Keratinocyte (primary cell): ENCODE measurements at regions not wholly inside any gene's neighbourhood (a gene's known extent, or its start where the extent isn't known, plus 50 kb on each side); places are given as distances from the start of the nearest gene placed in this dataset.
A peak's percentile ranks its signal among the peaks of the same experiment; 100 is the strongest.

Experiments
- DNase-seq: peaks from one replicate; pipeline ENCODE4 v3.0.0-alpha.2; 2011; ENCODE audit warnings: low read depth, missing footprints, low spot score
- FAIRE-seq: peaks from 2 replicates; lab custom pipeline; 2011; peaks lifted over from hg19 to GRCh38; lab: Jason Lieb, UNC
- H2AFZ ChIP-seq: 2 replicates; pipeline ENCODE4 v1.6.0; 2012; ENCODE audit warnings: low read length, control low read depth, inconsistent platforms; ENCODE audit not compliant: control insufficient read depth
- H3K27ac ChIP-seq: 2 replicates; pipeline ENCODE4 v1.5.1; 2011; ENCODE audit warnings: low read length; ENCODE audit not compliant: control insufficient read depth, insufficient read depth
- H3K27me3 ChIP-seq: 3 replicates; pipeline ENCODE4 v1.6.0; 2011; ENCODE audit warnings: low read length; ENCODE audit not compliant: control insufficient read depth, insufficient read depth; ENCODE audit errors: extremely low read depth
- H3K36me3 ChIP-seq, 2 experiments: 2 replicates in 1 of 2; 3 replicates in 1 of 2; pipeline ENCODE4 v1.5.1; 2011; ENCODE audit warnings: low read length in 2 of 2, mild to moderate bottlenecking in 1 of 2; ENCODE audit not compliant: control insufficient read depth in 2 of 2, insufficient read depth in 2 of 2; ENCODE audit errors: extremely low read depth in 1 of 2
- H3K4me1 ChIP-seq: 3 replicates; pipeline ENCODE4 v1.5.1; 2011; ENCODE audit warnings: low read length; ENCODE audit not compliant: control insufficient read depth, insufficient read depth; ENCODE audit errors: extremely low read depth
- H3K4me2 ChIP-seq: 3 replicates; pipeline ENCODE4 v1.6.0; 2011; ENCODE audit warnings: low read depth, low read length; ENCODE audit not compliant: control insufficient read depth, insufficient read depth; ENCODE audit errors: extremely low read depth
- H3K4me3 ChIP-seq, 3 experiments: fragments of 200-600 bp in 1 of 3; sonication (generic) in 1 of 3; 2 replicates in 2 of 3; 3 replicates in 1 of 3; pipeline ENCODE4 v1.5.1; 2011 to 2016; ENCODE audit warnings: low read length in 3 of 3, mild to moderate bottlenecking in 3 of 3, control low read depth in 2 of 3, inconsistent platforms in 1 of 3, low read depth in 1 of 3, mixed read lengths in 1 of 3, mixed run types in 1 of 3, moderate library complexity in 1 of 3; ENCODE audit not compliant: control insufficient read depth in 2 of 3, insufficient read depth in 2 of 3; ENCODE audit errors: extremely low read depth in 1 of 3
- H3K79me2 ChIP-seq: 2 replicates; pipeline ENCODE4 v1.6.0; 2012; ENCODE audit warnings: low read length; ENCODE audit not compliant: control insufficient read depth, insufficient read depth
- H3K9ac ChIP-seq: 3 replicates; pipeline ENCODE4 v1.6.0; 2011; ENCODE audit warnings: low read length; ENCODE audit not compliant: control insufficient read depth, insufficient read depth; ENCODE audit errors: extremely low read depth
- H3K9me1 ChIP-seq: 3 replicates; pipeline ENCODE4 v1.6.0; 2011; ENCODE audit warnings: low read length; ENCODE audit not compliant: control insufficient read depth, insufficient read depth; ENCODE audit errors: extremely low read depth
- H3K9me3 ChIP-seq: 2 replicates; pipeline ENCODE4 v1.5.1; 2012; ENCODE audit warnings: low read depth, low read length; ENCODE audit not compliant: control insufficient read depth
- H4K20me1 ChIP-seq: 3 replicates; pipeline ENCODE4 v1.6.0; 2011; ENCODE audit warnings: low read length; ENCODE audit not compliant: control insufficient read depth, insufficient read depth; ENCODE audit errors: extremely low read depth
- CTCF ChIP-seq, 3 experiments: IDR thresholded peaks in 1 of 3; conservative IDR thresholded peaks in 1 of 3; optimal IDR thresholded peaks in 1 of 3; 2 replicates in 2 of 3; 3 replicates in 1 of 3; pipeline versions ENCODE3 to v1.5.1; 2011; ENCODE audit warnings: low read length in 3 of 3, mild to moderate bottlenecking in 3 of 3, moderate library complexity in 2 of 3, control low read depth in 1 of 3, inconsistent platforms in 1 of 3; ENCODE audit not compliant: insufficient read depth in 2 of 3; ENCODE audit errors: extremely low read depth in 1 of 3
- EZH2 ChIP-seq: IDR thresholded peaks from one replicate; pipeline ENCODE4 v1.6.1; 2012; ENCODE audit warnings: inconsistent platforms, mild to moderate bottlenecking, low read length, moderate library complexity
- dilution Hi-C: fragments of 300-500 bp; cut with MboI; formaldehyde crosslinking; loops from one replicate; pipeline ENCODE4 v1.7.0; 2020; ENCODE audit warnings: low sequenced_read_pairs; ENCODE audit not compliant: extremely low pct_ligation_motif_present

GRCh38 chrX:69033936-69034335 is 131.3 kb downstream of the PJA1 start:
- H3K79me2 ChIP-seq: no peaks in the 10 kb centered on the region
- no peaks in the 10 kb centered on the region for H3K27me3 ChIP-seq
- H3K4me1 ChIP-seq: peaks cover 33% of the 10 kb centered on the region
- DNase-seq: no peak
- dilution Hi-C loops: no loop called here
- no peak overlapping the region for H2AFZ ChIP-seq
- H3K9ac ChIP-seq: no peak overlapping the region
- H3K27ac ChIP-seq: no peak overlapping the region
- no peaks in the 10 kb centered on the region for H3K36me3 ChIP-seq
- no peaks in the 10 kb centered on the region for H3K9me3 ChIP-seq
- FAIRE-seq: no peak
- H3K4me2 ChIP-seq: no peak overlapping the region
- no peaks in the 10 kb centered on the region for H3K9me1 ChIP-seq
- no peaks in the 10 kb centered on the region for H4K20me1 ChIP-seq
- H3K4me3 ChIP-seq: no peak overlapping the region
- TF ChIP-seq EZH2 (no peak), CTCF (optimal IDR thresholded peaks at IDR 0.05 in 1 of 3, IDR thresholded peaks at IDR 0.05 in 1 of 3, conservative IDR thresholded peaks at IDR 0.05 in 1 of 3; ENCODE audit: extremely low read depth in 1 of 3, insufficient read depth in 2 of 3, low read length in 3 of 3) (no peak)

GRCh38 chrX:69032601-69033000 is 132.7 kb downstream of the PJA1 start:
- dilution Hi-C loops: no loop called here
- H3K4me2 ChIP-seq: peak overlapping the region; percentile 38

More at GRCh38 chrX:69032601-69033000, 132.7 kb downstream of the PJA1 start:
- no peak overlapping the region for H2AFZ ChIP-seq
- TF ChIP-seq CTCF (optimal IDR thresholded peaks at IDR 0.05 in 1 of 3, IDR thresholded peaks at IDR 0.05 in 1 of 3, conservative IDR thresholded peaks at IDR 0.05 in 1 of 3; ENCODE audit: extremely low read depth in 1 of 3, insufficient read depth in 2 of 3, low read length in 3 of 3): peak; percentile 27 to 37 (median 35)
- TF ChIP-seq EZH2: no peak
- peak overlapping the region in 1 of 3 experiments; percentile 15 for H3K4me3 ChIP-seq
- H3K9ac ChIP-seq: peak overlapping the region; percentile 67
- H3K27me3 ChIP-seq: no peaks in the 10 kb centered on the region
- DNase-seq: peak; percentile 83
- H3K9me1 ChIP-seq: no peaks in the 10 kb centered on the region
- H3K79me2 ChIP-seq: no peaks in the 10 kb centered on the region
- H3K9me3 ChIP-seq: no peaks in the 10 kb centered on the region
- peak overlapping the region; percentile 93 for H3K27ac ChIP-seq
- H3K4me1 ChIP-seq: peaks cover 46% of the 10 kb centered on the region
- H4K20me1 ChIP-seq: no peaks in the 10 kb centered on the region
- FAIRE-seq: no peak
- no peaks in the 10 kb centered on the region for H3K36me3 ChIP-seq
